Calu3 (cell line): ENCODE measurements at regions not wholly inside any gene's neighbourhood (a gene's known extent, or its start where the extent isn't known, plus 50 kb on each side); places are given as distances from the start of the nearest gene placed in this dataset.
"Not testable (repeated sequence)": the region's sequence is repeated elsewhere in the genome, so short reads cannot be mapped to it uniquely, and the experiment has no call there.

Source experiments
- BruUV-seq: library from RNA; stranded (reverse); fragments of 400-500 nt; replicated peaks from 2 replicates; lab custom pipeline; 2021; lab: Mats Ljungman, UMichigan
- CTCF ChIA-PET: fragments of 300-600 bp; sonication (Branson Sonifier 250); formaldehyde crosslinking; loops from one replicate; lab custom pipeline; 2022; ENCODE audit warnings: antibody characterized with exemption; lab: Charles Lee
- DNase-seq: peaks from one replicate; pipeline ENCODE4 v3.0.0; 2022
- H3K27ac Mint-ChIP-seq: one replicate; pipeline ENCODE4 v1.8.0; 2022; ENCODE audit warnings: mixed read lengths; ENCODE audit not compliant: unreplicated experiment
- H3K27me3 Mint-ChIP-seq: one replicate; pipeline ENCODE4 v1.8.0; 2022; ENCODE audit warnings: mixed read lengths; ENCODE audit not compliant: unreplicated experiment
- H3K36me3 Mint-ChIP-seq: one replicate; pipeline ENCODE4 v1.8.0; 2022; ENCODE audit warnings: mild to moderate bottlenecking, moderate library complexity, mixed read lengths; ENCODE audit not compliant: insufficient read depth, unreplicated experiment
- H3K4me1 Mint-ChIP-seq: one replicate; pipeline ENCODE4 v1.8.0; 2022; ENCODE audit warnings: mild to moderate bottlenecking, low read depth, mixed read lengths; ENCODE audit not compliant: unreplicated experiment
- H3K4me3 Mint-ChIP-seq: one replicate; pipeline ENCODE4 v1.8.0; 2022; ENCODE audit warnings: mild to moderate bottlenecking, low read depth, moderate library complexity, mixed read lengths; ENCODE audit not compliant: unreplicated experiment
- H3K9me3 Mint-ChIP-seq: one replicate; pipeline ENCODE4 v1.8.0; 2022; ENCODE audit warnings: low read depth, mixed read lengths; ENCODE audit not compliant: unreplicated experiment
- intact Hi-C: fragments of 100-400 bp; cut with micrococcal nuclease; formaldehyde crosslinking; loops from one replicate; pipeline ENCODE4 v1.10.0; 2022; ENCODE audit not compliant: unreplicated experiment
- TF ChIP-seq, protein P1 (sequence below): fragments of 200-600 bp; IDR thresholded peaks from one replicate; pipeline ENCODE4 v1.8.0; 2022; ENCODE audit warnings: antibody characterized with exemption; ENCODE audit not compliant: unreplicated experiment

DNA sequence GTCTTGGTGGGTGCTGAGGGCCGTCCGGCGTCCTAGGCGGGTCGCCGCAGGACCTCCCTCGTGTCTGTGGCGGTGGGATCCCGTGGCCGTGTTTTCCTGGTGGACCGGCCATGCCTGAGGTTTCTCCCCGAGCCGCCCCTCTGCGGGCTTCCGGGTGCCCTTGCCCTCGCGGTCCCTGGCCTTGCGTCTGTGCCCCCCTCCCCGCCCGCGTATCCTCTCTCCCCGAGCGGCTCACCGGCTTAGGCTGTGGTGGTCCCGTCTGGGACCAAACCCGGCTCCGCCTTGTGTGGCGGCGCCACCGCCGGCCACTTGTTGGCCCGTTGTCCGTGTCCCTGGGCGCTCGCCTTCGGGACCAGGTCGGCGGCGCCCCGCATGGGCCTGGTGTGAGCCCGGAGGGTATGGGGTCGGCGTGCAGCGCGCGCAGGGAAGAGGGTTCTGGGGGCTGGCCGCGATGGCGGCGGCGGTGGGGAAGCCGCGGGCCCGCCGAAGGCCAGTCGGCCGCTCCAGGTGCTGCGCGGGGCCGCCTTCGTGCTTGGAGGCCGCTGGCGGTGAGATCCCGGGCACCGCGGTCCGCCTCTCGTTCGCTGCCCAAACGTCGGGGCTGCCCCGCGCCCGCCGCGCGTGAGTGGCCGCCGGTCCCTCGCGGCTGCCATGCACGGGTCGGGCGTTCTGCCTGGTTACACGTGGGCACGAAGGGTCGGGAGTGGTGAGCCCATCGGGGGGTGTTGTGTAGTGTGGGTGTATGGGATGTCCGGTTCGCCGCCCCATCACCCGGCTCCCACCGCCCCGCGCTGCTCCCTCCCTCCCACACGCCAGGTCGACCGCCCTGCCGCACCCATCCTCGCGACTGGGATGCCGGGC lies 3899.1 kb upstream of the OR11H1 start:
- DNase-seq, result no peak
- Mint-ChIP-seq H3K27me3 (no peaks in the 10 kb centered on the region), H3K9me3 (peaks cover 6% of the 10 kb centered on the region), H3K27ac (no peak overlapping the region), H3K4me3 (no peak overlapping the region), H3K4me1 (no peaks in the 10 kb centered on the region), H3K36me3 (no peaks in the 10 kb centered on the region)
- TF ChIP-seq, protein P1, sequence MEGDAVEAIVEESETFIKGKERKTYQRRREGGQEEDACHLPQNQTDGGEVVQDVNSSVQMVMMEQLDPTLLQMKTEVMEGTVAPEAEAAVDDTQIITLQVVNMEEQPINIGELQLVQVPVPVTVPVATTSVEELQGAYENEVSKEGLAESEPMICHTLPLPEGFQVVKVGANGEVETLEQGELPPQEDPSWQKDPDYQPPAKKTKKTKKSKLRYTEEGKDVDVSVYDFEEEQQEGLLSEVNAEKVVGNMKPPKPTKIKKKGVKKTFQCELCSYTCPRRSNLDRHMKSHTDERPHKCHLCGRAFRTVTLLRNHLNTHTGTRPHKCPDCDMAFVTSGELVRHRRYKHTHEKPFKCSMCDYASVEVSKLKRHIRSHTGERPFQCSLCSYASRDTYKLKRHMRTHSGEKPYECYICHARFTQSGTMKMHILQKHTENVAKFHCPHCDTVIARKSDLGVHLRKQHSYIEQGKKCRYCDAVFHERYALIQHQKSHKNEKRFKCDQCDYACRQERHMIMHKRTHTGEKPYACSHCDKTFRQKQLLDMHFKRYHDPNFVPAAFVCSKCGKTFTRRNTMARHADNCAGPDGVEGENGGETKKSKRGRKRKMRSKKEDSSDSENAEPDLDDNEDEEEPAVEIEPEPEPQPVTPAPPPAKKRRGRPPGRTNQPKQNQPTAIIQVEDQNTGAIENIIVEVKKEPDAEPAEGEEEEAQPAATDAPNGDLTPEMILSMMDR, result no peak
- intact Hi-C loops, result no loop called here
- no TSS peak for BruUV-seq
- CTCF ChIA-PET, result no interaction called here

DNA sequence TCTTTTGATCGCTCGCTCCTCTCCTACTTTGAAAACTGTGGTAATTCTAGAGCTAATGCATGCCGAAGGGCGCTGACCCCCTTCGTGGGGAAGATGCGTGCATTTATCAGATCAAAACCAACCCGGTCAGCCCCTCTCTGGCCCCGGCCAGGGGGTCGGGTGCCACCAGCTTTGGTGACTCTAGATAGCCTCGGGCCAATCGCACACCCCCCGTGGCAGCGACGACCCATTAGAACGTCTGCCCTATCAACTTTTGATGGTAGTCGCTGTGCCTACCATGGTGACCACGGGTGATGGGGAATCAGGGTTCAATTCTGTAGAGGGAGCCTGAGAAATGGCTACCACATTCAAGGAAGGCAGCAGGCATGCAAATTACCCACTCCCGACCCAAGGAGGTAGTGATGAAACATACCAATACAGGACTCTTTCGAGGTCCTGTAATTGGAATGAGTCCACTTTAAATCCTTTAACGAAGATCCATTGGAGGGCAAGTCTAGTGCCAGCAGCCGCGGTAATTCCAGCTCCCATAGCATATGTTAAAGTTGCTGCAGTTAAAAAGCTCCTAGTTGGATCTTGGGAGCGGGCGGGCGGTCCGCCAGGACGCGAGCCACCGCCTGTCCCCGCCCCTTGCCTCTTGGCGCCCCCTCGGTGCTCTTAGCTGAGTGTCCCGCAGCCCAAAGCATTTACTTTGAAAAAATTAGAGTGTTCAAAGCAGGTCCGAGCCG lies 3898.2 kb upstream of the OR11H1 start:
- Mint-ChIP-seq H3K4me3 (no peak overlapping the region), H3K9me3 (peaks cover 4% of the 10 kb centered on the region), H3K27ac (no peak overlapping the region), H3K4me1 (no peaks in the 10 kb centered on the region), H3K36me3 (no peaks in the 10 kb centered on the region), H3K27me3 (no peaks in the 10 kb centered on the region)
- TF ChIP-seq, protein P1, result no peak
- no TSS peak for BruUV-seq
- no peak for DNase-seq
- intact Hi-C loops, result no loop called here
- CTCF ChIA-PET, result no interaction called here

DNA sequence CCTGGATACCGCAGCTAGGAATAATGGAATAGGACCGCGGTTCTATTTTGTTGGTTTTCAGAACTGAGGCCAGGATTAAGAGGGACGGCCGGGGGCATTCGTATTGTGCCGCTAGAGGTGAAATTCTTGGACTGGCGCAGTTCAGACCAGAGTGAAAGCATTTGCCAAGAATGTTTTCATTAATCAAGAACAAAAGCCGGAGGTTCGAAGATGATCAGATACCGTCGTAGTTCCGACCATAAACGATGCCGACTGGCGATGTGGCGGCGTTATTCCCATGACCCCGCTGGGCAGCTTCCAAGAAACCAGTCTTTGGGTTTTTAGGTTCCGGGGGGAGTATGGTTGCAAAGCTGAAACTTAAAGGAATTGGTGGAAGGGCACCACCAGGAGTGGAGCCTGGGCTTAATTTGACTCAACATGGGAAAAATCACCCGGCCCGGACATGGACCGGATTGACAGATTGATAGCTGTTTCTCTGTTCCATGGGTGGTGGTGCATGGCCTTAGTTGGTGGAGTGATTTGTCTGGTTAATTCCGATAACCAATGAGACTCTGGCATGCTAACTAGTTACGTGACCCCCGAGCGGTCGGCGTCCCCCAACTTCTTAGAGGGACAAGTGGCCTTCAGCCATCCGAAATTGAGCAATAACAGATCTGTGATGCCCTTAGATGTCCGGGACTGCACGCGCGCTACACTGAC lies 3897.5 kb upstream of the OR11H1 start:
- intact Hi-C loops, result not testable (repeated sequence)

More for the DNA sequence above, 3897.5 kb upstream of the OR11H1 start:
- H3K9me3 Mint-ChIP-seq, H3K27me3 Mint-ChIP-seq, H3K4me1 Mint-ChIP-seq, H3K27ac Mint-ChIP-seq, CTCF ChIA-PET, DNase-seq, BruUV-seq, H3K4me3 Mint-ChIP-seq, H3K36me3 Mint-ChIP-seq: not testable (repeated sequence)
